ENCODE measurements at regions not wholly inside any gene's neighbourhood (a gene's known extent, or its start where the extent isn't known, plus 50 kb on each side); places are given as distances from the start of the nearest gene placed in this dataset.

DNA sequence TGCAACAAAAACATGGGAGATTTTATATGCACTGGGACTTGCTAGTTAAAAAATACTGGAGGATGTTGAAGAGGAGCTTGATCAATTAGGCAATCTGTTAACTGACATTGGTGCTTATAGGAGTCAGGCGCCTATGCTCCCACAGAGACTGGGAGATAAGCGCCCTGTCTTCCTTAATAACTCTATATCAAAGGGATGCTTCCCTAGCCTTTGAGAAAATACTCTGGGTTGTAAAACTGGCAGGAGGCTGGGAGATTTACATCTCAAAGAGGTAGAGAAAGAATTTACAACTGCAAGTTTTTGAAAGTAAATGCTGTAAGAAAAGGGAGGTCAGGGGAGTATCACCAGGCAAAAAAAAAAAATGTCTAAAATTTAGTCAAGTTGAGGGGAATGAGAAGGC, 325.4 kb downstream of the PCDH10 start:
- ATAC-seq (ENCODE audit: insufficient number of reproducible peaks, low FRiP score, low read depth) (no peak), DNase-seq (ENCODE audit: low spot score) (no peak)
- Histone ChIP-seq H3K4me1 (ENCODE audit: control insufficient read depth in 1 of 2, low read depth in 2 of 2) (no peaks in the 10 kb centered on the region), H3K4me3 (no peak overlapping the region), H3K27ac (no peak overlapping the region), H3K9me3 (no peaks in the 10 kb centered on the region), H3K27me3 (replicated peaks; ENCODE audit: insufficient read depth) (no peaks in the 10 kb centered on the region), H3K36me3 (no peaks in the 10 kb centered on the region)
- no peak for TF ChIP-seq CTCF (IDR thresholded peaks at IDR 0.05)

DNA sequence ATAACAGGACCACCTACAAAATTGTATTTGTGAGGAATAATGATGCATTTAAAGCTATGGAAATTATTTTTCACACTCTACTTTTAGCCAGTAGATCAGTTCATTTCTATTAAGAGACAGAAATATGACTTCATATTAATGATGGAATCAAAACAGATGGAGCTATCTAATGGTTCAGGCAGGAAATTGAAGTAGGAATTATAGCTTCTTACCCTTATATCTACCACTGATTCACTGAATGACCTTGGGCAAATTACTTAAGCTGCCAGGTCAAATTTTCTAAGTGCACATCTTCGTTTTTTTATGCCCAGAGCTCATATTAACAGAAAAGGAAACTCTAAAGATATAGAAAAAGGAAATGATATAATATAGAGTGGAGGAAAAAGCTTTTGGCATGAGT, 323.1 kb downstream of the PCDH10 start:
- DNase-seq (ENCODE audit: low spot score) (no peak), ATAC-seq (ENCODE audit: insufficient number of reproducible peaks, low FRiP score, low read depth) (no peak)
- no peak overlapping the region for H3K4me3 ChIP-seq
- no peaks in the 10 kb centered on the region for H3K36me3 ChIP-seq
- H3K4me1 ChIP-seq (ENCODE audit: control insufficient read depth in 1 of 2, low read depth in 2 of 2): no peaks in the 10 kb centered on the region
- H3K27me3 ChIP-seq (replicated peaks; ENCODE audit: insufficient read depth): no peaks in the 10 kb centered on the region
- no peak overlapping the region for H3K27ac ChIP-seq
- H3K9me3 ChIP-seq: no peaks in the 10 kb centered on the region
- no peak for TF ChIP-seq CTCF (IDR thresholded peaks at IDR 0.05)

DNA sequence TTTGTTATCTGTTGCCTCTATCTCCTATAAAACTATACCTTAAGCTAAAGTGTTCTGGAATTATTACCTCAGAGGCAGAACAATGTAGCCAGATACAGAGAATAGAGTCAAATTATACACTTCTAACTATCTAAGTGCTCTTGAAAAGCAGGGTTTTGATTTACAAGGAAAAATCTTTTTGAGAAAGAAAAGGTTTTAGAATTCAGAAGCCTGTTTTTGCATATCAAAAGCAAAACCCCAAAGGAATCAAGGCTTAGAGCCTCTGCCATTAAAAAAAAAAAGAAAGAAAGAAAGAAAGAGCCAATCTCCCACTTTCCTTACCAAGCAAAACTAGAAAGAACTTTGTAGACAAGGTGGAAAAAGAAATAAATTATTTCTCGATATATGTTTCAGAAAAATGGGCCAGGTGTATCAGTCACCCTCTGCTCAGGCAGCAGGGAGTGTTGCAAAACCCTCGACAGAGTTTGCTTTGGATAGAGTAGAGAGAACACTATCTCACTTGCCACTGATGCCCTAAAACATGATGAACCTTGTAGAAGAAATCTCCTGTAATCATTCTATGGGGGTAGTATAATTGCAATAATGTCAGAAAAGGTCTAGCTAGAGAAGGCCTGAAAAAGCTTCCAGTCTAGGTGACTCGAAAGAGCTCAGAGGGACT, 318.3 kb downstream of the PCDH10 start:
- Histone ChIP-seq H3K9me3 (no peaks in the 10 kb centered on the region), H3K36me3 (no peaks in the 10 kb centered on the region), H3K4me3 (no peak overlapping the region), H3K27me3 (replicated peaks; ENCODE audit: insufficient read depth) (no peaks in the 10 kb centered on the region), H3K27ac (no peak overlapping the region), H3K4me1 (ENCODE audit: control insufficient read depth in 1 of 2, low read depth in 2 of 2) (no peaks in the 10 kb centered on the region)
- ATAC-seq (ENCODE audit: insufficient number of reproducible peaks, low FRiP score, low read depth) (no peak), DNase-seq (ENCODE audit: low spot score) (no peak)
- no peak for TF ChIP-seq CTCF (IDR thresholded peaks at IDR 0.05)

- no peak for TF ChIP-seq CTCF (IDR thresholded peaks at IDR 0.05)
- no peaks in the 10 kb centered on the region for H3K27me3 ChIP-seq (replicated peaks; ENCODE audit: insufficient read depth)
- H3K4me1 ChIP-seq (ENCODE audit: control insufficient read depth in 1 of 2, low read depth in 2 of 2): no peaks in the 10 kb centered on the region
- ATAC-seq (ENCODE audit: insufficient number of reproducible peaks, low FRiP score, low read depth) (no peak), DNase-seq (ENCODE audit: low spot score) (no peak)
- no peak overlapping the region for H3K4me3 ChIP-seq
- no peaks in the 10 kb centered on the region for H3K36me3 ChIP-seq
- H3K9me3 ChIP-seq: no peaks in the 10 kb centered on the region
- H3K27ac ChIP-seq: no peak overlapping the region
Observed at GRCh38 chr4:133465022-133465421, 315.9 kb downstream of the PCDH10 start.

DNA sequence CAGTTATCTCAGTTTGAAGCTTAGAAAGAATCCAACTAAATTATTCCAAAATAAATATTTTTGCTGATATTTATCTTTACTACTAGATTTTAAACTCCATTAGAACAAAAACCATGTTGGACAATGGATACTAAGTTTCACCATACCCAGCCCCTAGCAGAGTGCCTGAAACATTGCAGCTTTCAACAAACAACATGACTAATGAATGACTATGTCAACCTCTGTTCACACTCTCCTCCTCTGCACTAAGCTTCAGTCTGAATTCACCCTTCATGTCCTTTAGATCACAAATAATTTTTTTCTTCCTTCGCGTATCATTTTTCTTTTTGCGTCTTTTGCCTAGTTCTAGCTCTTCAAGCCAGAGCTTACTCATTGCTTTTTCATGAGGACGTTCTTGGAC, 315.2 kb downstream of the PCDH10 start:
- no peaks in the 10 kb centered on the region for H3K9me3 ChIP-seq
- no peak for TF ChIP-seq CTCF (IDR thresholded peaks at IDR 0.05)
- no peak overlapping the region for H3K4me3 ChIP-seq
- no peaks in the 10 kb centered on the region for H3K36me3 ChIP-seq
- H3K4me1 ChIP-seq (ENCODE audit: control insufficient read depth in 1 of 2, low read depth in 2 of 2): no peaks in the 10 kb centered on the region
- no peak for ATAC-seq (ENCODE audit: insufficient number of reproducible peaks, low FRiP score, low read depth)
- H3K27ac ChIP-seq: no peak overlapping the region
- no peak for DNase-seq (ENCODE audit: low spot score)
- no peaks in the 10 kb centered on the region for H3K27me3 ChIP-seq (replicated peaks; ENCODE audit: insufficient read depth)

Data from thoracic aorta (tissue), 2 donors.